K562 (cell line): ENCODE measurements at regions not wholly inside any gene's neighbourhood (a gene's known extent, or its start where the extent isn't known, plus 50 kb on each side); places are given as distances from the start of the nearest gene placed in this dataset.

Experiments used
- ATAC-seq: fragments of 200-7000 bp; cut with Tn5 transposase; 3 replicates; pipeline ENCODE4 v1.9.1; 2020; ENCODE audit warnings: moderate library complexity
- BruUV-seq: library from RNA; stranded (reverse); fragments of 400-500 nt; replicated peaks from 2 replicates; lab custom pipeline; 2021; lab: Mats Ljungman, UMichigan
- CTCF ChIA-PET: fragments of 300-600 bp; formaldehyde crosslinking; extraction: SDS; loops from one replicate; lab custom pipeline; 2021; ENCODE audit warnings: low intra/inter-chr PET ratio; lab: Yijun Ruan, JAX
- POLR2A ChIA-PET: fragments of 300-600, 350-650 bp; sonication (Branson Sonifier 250); formaldehyde crosslinking; extraction: SDS; loops from one replicate; lab custom pipeline; 2021; ENCODE audit warnings: antibody characterized with exemption, inconsistent platforms; lab: Yijun Ruan, JAX
- DNase-seq, 4 experiments: peaks; one replicate each; pipeline versions ENCODE4 v3.0.0 to v3.0.0-alpha.2; 2011 to 2018; ENCODE audit warnings: low spot score in 3 of 4, mixed read lengths in 3 of 4; ENCODE audit errors: extremely low read depth in 1 of 4
- FAIRE-seq: peaks from 2 replicates; lab custom pipeline; 2011; peaks lifted over from hg19 to GRCh38; lab: Jason Lieb, UNC
- H2AFZ ChIP-seq: 2 replicates; pipeline ENCODE4 v1.6.0; 2011; ENCODE audit warnings: low read depth, low read length, control low read depth, inconsistent platforms
- H3K27ac ChIP-seq: fragments of 200-600 bp; 3 replicates; pipeline ENCODE4 v1.8.0; 2011; ENCODE audit warnings: low read depth, mild to moderate bottlenecking, control low read depth, inconsistent platforms, low read length, moderate library complexity, mixed read lengths; ENCODE audit errors: extremely low read depth
- H3K27me3 ChIP-seq, 2 experiments: fragments of 300-600 bp in 1 of 2; 2 replicates in 1 of 2; 3 replicates in 1 of 2; pipeline versions ENCODE4 v1.6.0 to v1.8.0; 2011; ENCODE audit warnings: inconsistent platforms in 2 of 2, low read length in 2 of 2, mild to moderate bottlenecking in 1 of 2, mixed read lengths in 1 of 2, moderate library complexity in 1 of 2; ENCODE audit not compliant: control insufficient read depth in 2 of 2, insufficient read depth in 2 of 2
- H3K36me3 ChIP-seq: fragments of 300-600 bp; 3 replicates; pipeline ENCODE4 v1.8.0; 2011; ENCODE audit warnings: mild to moderate bottlenecking, low read length, inconsistent platforms; ENCODE audit not compliant: control insufficient read depth, insufficient read depth
- H3K4me1 ChIP-seq, 2 experiments: fragments of 200-600 bp in 1 of 2; replicated peaks in 1 of 2; 2 replicates in 1 of 2; 3 replicates in 1 of 2; pipeline versions ENCODE4 v1.5.1 to v1.8.0; 2011; ENCODE audit warnings: inconsistent platforms in 2 of 2, low read length in 2 of 2, mild to moderate bottlenecking in 1 of 2, mixed read lengths in 1 of 2, moderate library complexity in 1 of 2; ENCODE audit not compliant: control insufficient read depth in 2 of 2, insufficient read depth in 2 of 2
- H3K4me2 ChIP-seq: 2 replicates; pipeline ENCODE4 v1.6.1; 2011; ENCODE audit warnings: low read length, control low read depth, inconsistent platforms, mixed read lengths; ENCODE audit not compliant: insufficient read depth
- H3K4me3 ChIP-seq: fragments of 200-600 bp; sonication (generic), shearing (Covaris generic); 2 replicates; pipeline ENCODE4 v1.5.1; 2016; ENCODE audit warnings: control low read depth, inconsistent platforms
- H3K79me2 ChIP-seq: fragments of 200-600 bp; 3 replicates; pipeline ENCODE4 v1.8.0; 2011; ENCODE audit warnings: low read length, inconsistent platforms; ENCODE audit not compliant: control insufficient read depth, insufficient read depth
- H3K9ac ChIP-seq, 2 experiments: 2 replicates each; pipeline versions ENCODE4 v1.6.0 to v1.6.1; 2011; ENCODE audit warnings: low read depth in 2 of 2, low read length in 2 of 2, control low read depth in 1 of 2, inconsistent platforms in 1 of 2, mild to moderate bottlenecking in 1 of 2, mixed read lengths in 1 of 2; ENCODE audit not compliant: insufficient read depth in 1 of 2
- H3K9me1 ChIP-seq: one replicate; pipeline ENCODE4 v1.6.0; 2011; ENCODE audit warnings: inconsistent platforms, mild to moderate bottlenecking, low read length, moderate library complexity; ENCODE audit not compliant: control insufficient read depth, insufficient read depth
- H3K9me3 ChIP-seq: replicated peaks from 2 replicates; pipeline ENCODE4 v1.5.1; 2011; ENCODE audit warnings: low read depth, low read length, inconsistent platforms; ENCODE audit not compliant: control insufficient read depth, insufficient read depth
- H4K20me1 ChIP-seq: replicated peaks from 2 replicates; pipeline ENCODE4 v1.6.1; 2011; ENCODE audit warnings: low read length, inconsistent platforms, mixed read lengths; ENCODE audit not compliant: control insufficient read depth, insufficient read depth
- CCAR2 ChIP-seq: fragments of 200-400 bp; formaldehyde crosslinking; IDR thresholded peaks from 2 replicates; pipeline ENCODE4 v1.6.1; 2017; ENCODE audit warnings: mild to moderate bottlenecking, low read depth, low read length
- CREB1 ChIP-seq, 2 experiments: sonication (generic) in 1 of 2; formaldehyde crosslinking in 1 of 2; IDR thresholded peaks; 2 replicates each; pipeline versions ENCODE4 v1.6.1 to v1.8.0; 2012 to 2022; ENCODE audit warnings: inconsistent platforms in 1 of 2, mild to moderate bottlenecking in 1 of 2, missing genetic modification reagents in 1 of 2, moderate library complexity in 1 of 2
- ERF ChIP-seq: fragments of 450-650 bp; formaldehyde crosslinking; IDR thresholded peaks from 2 replicates; pipeline ENCODE4 v1.4.0; 2020; ENCODE audit warnings: mild to moderate bottlenecking, mixed read lengths
- HDAC3 ChIP-seq: fragments of 450-650 bp; IDR thresholded peaks from 2 replicates; pipeline ENCODE4 v1.6.1; 2018; ENCODE audit warnings: borderline replicate concordance, mild to moderate bottlenecking, moderate library complexity; ENCODE audit not compliant: partially characterized antibody
- HMG20B ChIP-seq: fragments of 250-450 bp; sonication (Bioruptor Pico); IDR thresholded peaks from 2 replicates; pipeline ENCODE4 v1.5.0; 2021; ENCODE audit warnings: mild to moderate bottlenecking
- HMGN3 ChIP-seq: IDR thresholded peaks from 2 replicates; pipeline ENCODE4 v1.6.1; 2011; ENCODE audit warnings: borderline replicate concordance, low read depth, mild to moderate bottlenecking, mixed read lengths, low read length; ENCODE audit not compliant: insufficient read length; ENCODE audit errors: extremely low read depth
- KLF6 ChIP-seq: fragments of 250-450 bp; sonication (Bioruptor Pico); IDR thresholded peaks from 2 replicates; pipeline ENCODE4 v1.4.0; 2020; ENCODE audit warnings: mild to moderate bottlenecking, moderate library complexity, borderline replicate concordance
- L3MBTL2 ChIP-seq: fragments of 450-650 bp; IDR thresholded peaks from 2 replicates; pipeline ENCODE4 v1.6.1; 2016; ENCODE audit warnings: mild to moderate bottlenecking, moderate library complexity
- MCM5 ChIP-seq: fragments of 450-650 bp; IDR thresholded peaks from 2 replicates; pipeline ENCODE4 v1.6.1; 2016; ENCODE audit warnings: low read depth
- NCOA4 ChIP-seq: fragments of 450-650 bp; IDR thresholded peaks from 2 replicates; pipeline ENCODE4 v1.6.1; 2018; ENCODE audit warnings: mild to moderate bottlenecking; ENCODE audit not compliant: partially characterized antibody
- PRPF4 ChIP-seq: fragments of 200-400 bp; formaldehyde crosslinking; IDR thresholded peaks from one replicate; pipeline ENCODE4 v1.6.1; 2017; ENCODE audit warnings: low read length, low read depth, mild to moderate bottlenecking; ENCODE audit not compliant: insufficient read depth, poor library complexity, severe bottlenecking
- RFX1 ChIP-seq: fragments of 450-650 bp; IDR thresholded peaks from 2 replicates; pipeline ENCODE4 v1.6.1; 2016; ENCODE audit warnings: mild to moderate bottlenecking, moderate library complexity
- SAFB2 ChIP-seq: fragments of 200-400 bp; formaldehyde crosslinking; IDR thresholded peaks from 2 replicates; pipeline ENCODE4 v1.6.1; 2018; ENCODE audit warnings: borderline replicate concordance, low read length, low read depth, moderate library complexity; ENCODE audit not compliant: severe bottlenecking
- SRF ChIP-seq, 2 experiments: fragments of 250-450, 450-650 bp in 1 of 2; sonication (Bioruptor Pico) in 1 of 2; sonication (generic) in 1 of 2; formaldehyde crosslinking; IDR thresholded peaks; 2 replicates each; pipeline versions ENCODE4 v1.5.0 to v1.5.1; 2020 to 2022; ENCODE audit warnings: mild to moderate bottlenecking in 1 of 2, missing genetic modification reagents in 1 of 2
- TAF1 ChIP-seq: IDR thresholded peaks from 2 replicates; pipeline ENCODE4 v1.6.1; 2011; ENCODE audit warnings: mild to moderate bottlenecking, low read length, moderate library complexity; ENCODE audit not compliant: insufficient read depth, control insufficient read depth, severe bottlenecking; ENCODE audit errors: extremely low read depth
- ZFP1 ChIP-seq: fragments of 450-650 bp; formaldehyde crosslinking; IDR thresholded peaks from 2 replicates; pipeline ENCODE4 v1.4.0; 2020; ENCODE audit warnings: mild to moderate bottlenecking, mixed read lengths
- ZNF24 ChIP-seq: fragments of 450-650 bp; IDR thresholded peaks from 2 replicates; pipeline ENCODE4 v1.6.1; 2016
- ZNF431 ChIP-seq: sonication (generic); formaldehyde crosslinking; IDR thresholded peaks from 2 replicates; pipeline ENCODE4 v1.8.0; 2022; ENCODE audit warnings: mild to moderate bottlenecking, missing genetic modification reagents
- WGBS: fragments of 100-300 bp; shearing (Covaris generic); methylation state at CpG from one replicate; pipeline ENCODE4 v1.1.6; 2016; ENCODE audit warnings: low coverage, mixed read lengths; ENCODE audit not compliant: insufficient coverage; ENCODE audit errors: missing lambda C conversion rate; 5-methylcytosine and 5-hydroxymethylcytosine counted together
- in situ Hi-C: fragments of 300-500 bp; cut with MboI; formaldehyde crosslinking; loops from 4 replicates; pipeline ENCODE4 v1.15.0; 2018; ENCODE audit warnings: inconsistent platforms, mixed read lengths
- intact Hi-C: fragments of 100-400 bp; cut with micrococcal nuclease; formaldehyde crosslinking; loops from 2 replicates; pipeline ENCODE4 v1.14.2; 2022
- TF ChIP-seq, protein P1 (sequence below): IDR thresholded peaks from 2 replicates; pipeline ENCODE4 v1.6.1; 2012; ENCODE audit warnings: low read depth, low read length, improper control_type of control experiment, borderline replicate concordance
- TF ChIP-seq, protein P2 (sequence below): fragments of 450-650 bp; conservative IDR thresholded peaks from 2 replicates; pipeline ENCODE4 v1.6.1; 2016; ENCODE audit warnings: missing genetic modification characterization, low read depth, mild to moderate bottlenecking, missing compliant biosample characterization, moderate library complexity

DNA sequence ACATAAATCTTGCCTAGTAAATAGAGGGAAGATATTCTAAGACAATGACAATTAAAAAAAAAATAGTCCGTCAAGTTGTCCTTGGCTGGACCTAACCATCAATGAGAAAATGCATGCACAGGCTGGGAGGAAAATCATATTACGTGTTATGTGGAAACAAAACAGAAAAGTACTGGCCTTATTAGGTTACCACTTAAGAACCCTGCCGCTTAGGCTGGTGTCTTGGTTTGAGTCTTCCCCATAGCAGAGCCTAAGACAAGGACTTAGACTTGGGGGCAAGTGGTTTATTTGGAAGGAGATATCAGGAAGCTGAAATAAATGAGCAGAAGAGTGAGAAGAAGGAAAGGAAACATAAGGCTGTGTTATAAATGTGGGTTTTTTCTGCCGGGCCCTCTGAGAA is 186.4 kb downstream of the MRPL39 start:
- intact Hi-C loops (no loop called here), in situ Hi-C loops (no loop called here)
- no peaks in the 10 kb centered on the region for H3K79me2 ChIP-seq
- H4K20me1 ChIP-seq: no peaks in the 10 kb centered on the region
- H3K27ac ChIP-seq: no peak overlapping the region
- H3K4me1 ChIP-seq: no peaks in the 10 kb centered on the region
- TF ChIP-seq KLF6 (CRISPR knock-in tag): no peak
- no peak for TF ChIP-seq HMGN3
- TF ChIP-seq, protein P1, sequence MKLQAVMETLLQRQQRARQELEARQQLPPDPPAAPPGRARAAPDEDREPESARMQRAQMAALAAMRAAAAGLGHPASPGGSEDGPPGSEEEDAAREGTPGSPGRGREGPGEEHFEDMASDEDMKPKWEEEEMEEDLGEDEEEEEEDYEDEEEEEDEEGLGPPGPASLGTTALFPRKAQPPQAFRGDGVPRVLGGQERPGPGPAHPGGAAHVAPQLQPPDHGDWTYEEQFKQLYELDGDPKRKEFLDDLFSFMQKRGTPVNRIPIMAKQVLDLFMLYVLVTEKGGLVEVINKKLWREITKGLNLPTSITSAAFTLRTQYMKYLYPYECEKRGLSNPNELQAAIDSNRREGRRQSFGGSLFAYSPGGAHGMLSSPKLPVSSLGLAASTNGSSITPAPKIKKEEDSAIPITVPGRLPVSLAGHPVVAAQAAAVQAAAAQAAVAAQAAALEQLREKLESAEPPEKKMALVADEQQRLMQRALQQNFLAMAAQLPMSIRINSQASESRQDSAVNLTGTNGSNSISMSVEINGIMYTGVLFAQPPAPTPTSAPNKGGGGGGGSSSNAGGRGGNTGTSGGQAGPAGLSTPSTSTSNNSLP: no peak
- no peak for TF ChIP-seq CCAR2
- TF ChIP-seq NCOA4: no peak
- TF ChIP-seq SAFB2: no peak
- no peak for TF ChIP-seq ZNF431
- no peak for TF ChIP-seq HDAC3
- TF ChIP-seq HMG20B (CRISPR knock-in tag): no peak
- TF ChIP-seq TAF1: no peak
- no peak for TF ChIP-seq L3MBTL2
- TF ChIP-seq SRF (CRISPR knock-in tag; IDR thresholded peaks at IDR 0.05): no peak
- TF ChIP-seq ZNF24: no peak
- no peak for TF ChIP-seq ERF
- TF ChIP-seq MCM5: no peak
- TF ChIP-seq RFX1: no peak
- no peak for TF ChIP-seq PRPF4
- TF ChIP-seq CREB1 (IDR thresholded peaks at IDR 0.05): no peak
- no peak for TF ChIP-seq CREB1 (CRISPR knock-in tag; IDR thresholded peaks at IDR 0.05)
- no peak for TF ChIP-seq ZFP1 (CRISPR knock-in tag)
- TF ChIP-seq, protein P2, sequence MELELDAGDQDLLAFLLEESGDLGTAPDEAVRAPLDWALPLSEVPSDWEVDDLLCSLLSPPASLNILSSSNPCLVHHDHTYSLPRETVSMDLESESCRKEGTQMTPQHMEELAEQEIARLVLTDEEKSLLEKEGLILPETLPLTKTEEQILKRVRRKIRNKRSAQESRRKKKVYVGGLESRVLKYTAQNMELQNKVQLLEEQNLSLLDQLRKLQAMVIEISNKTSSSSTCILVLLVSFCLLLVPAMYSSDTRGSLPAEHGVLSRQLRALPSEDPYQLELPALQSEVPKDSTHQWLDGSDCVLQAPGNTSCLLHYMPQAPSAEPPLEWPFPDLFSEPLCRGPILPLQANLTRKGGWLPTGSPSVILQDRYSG (tag): no peak
- ChIA-PET CTCF (no interaction called here), POLR2A (no interaction called here)
- H3K9me3 ChIP-seq: no peaks in the 10 kb centered on the region
- no peaks in the 10 kb centered on the region for H3K36me3 ChIP-seq
- H3K9ac ChIP-seq: no peak overlapping the region
- H3K27me3 ChIP-seq: no peaks in the 10 kb centered on the region
- H2AFZ ChIP-seq: no peak overlapping the region
- DNase-seq: no peak
- no peak overlapping the region for H3K4me2 ChIP-seq
- BruUV-seq: no TSS peak
- no peak overlapping the region for H3K4me3 ChIP-seq
- 6% methylated on average over 4 of the region's 4 CpGs for WGBS
- no peak for FAIRE-seq
- no peak for ATAC-seq
- no peaks in the 10 kb centered on the region for H3K9me1 ChIP-seq
